ENCODE measurements at regions not wholly inside any gene's neighbourhood (a gene's known extent, or its start where the extent isn't known, plus 50 kb on each side); places are given as distances from the start of the nearest gene placed in this dataset.
"Not testable (repeated sequence)": the region's sequence is repeated elsewhere in the genome, so short reads cannot be mapped to it uniquely, and the experiment has no call there.

DNA sequence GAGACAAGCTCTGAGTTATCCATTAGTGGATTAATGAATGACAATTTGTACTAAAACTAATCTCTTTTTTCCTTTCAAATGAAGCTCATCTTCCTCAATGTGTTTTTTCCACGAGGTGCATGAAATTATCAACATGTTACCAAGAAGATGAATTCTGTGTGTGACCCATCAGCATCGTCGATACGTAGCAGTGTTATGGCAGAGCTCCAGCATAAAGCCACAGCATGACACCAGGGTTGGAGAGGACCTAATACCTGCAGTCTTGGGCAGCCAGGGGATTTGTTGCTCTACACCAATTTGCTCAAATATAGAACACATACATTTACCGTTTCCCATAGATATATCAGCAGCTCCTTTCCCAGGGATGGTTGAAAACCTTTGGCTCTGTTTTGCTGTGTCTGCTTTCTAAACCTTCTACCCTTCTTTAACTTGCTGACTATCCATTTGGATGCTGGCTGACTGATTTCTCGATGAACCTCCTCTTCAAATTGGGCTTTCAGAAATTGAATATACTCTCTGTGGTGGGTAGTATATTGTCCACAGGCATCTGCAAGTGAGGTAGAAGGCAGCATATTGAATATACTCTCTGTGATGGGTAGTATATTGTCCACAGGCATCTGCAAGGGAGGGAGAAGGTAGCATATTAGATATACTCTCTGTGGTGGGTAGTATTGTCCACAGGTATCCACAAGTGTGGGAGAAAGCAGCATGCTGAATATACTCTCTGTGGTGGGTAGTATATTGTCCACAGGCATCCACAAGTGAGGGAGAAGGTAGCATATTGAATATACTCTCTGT is 787.4 kb upstream of the TPTE start:
- H3K9me3 ChIP-seq (ENCODE audit: control insufficient read depth in 2 of 2, low read length in 2 of 2); H3K4me1 ChIP-seq (ENCODE audit: control insufficient read depth in 2 of 2, insufficient read depth in 2 of 2, low read length in 2 of 2); H3K9ac ChIP-seq (ENCODE audit: low read depth in 1 of 2, low read length in 2 of 2); H3K36me3 ChIP-seq (ENCODE audit: control insufficient read depth in 2 of 2, insufficient read depth in 2 of 2, low read length in 2 of 2); H3K4me3 ChIP-seq (ENCODE audit: low read length in 2 of 2); H3K27me3 ChIP-seq (ENCODE audit: control insufficient read depth in 2 of 2, insufficient read depth in 2 of 2, low read length in 2 of 2); H3K27ac ChIP-seq (ENCODE audit: low read depth in 2 of 2, low read length in 2 of 2): not testable (repeated sequence)

DNA sequence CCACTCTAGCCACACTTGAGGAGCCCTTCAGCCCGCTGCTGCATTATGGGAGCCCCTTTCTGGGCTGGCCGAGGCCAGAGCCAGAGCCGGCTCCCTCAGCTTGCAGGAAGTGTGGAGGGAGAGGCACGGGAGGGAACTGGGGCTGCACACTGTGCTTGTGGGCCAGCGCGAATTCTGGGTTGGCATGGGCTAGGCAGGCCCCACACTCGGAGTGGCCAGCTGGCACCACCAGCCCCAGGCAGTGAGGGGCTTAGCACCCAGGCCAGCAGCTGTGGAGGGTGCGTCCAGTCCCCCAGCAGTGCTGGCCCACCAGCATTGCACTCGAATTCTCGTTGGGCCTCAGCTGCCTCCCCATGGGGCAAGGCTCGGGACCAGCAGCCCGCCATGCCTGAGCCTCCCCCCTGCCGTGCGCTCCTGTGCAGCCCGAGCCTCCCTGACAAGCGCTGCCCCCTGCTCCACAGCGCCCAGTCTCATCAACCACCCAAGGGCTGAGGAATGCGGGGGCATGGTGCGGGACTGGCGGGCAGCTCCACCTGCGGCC is 785.9 kb upstream of the TPTE start:
- Histone ChIP-seq H3K36me3 (ENCODE audit: control insufficient read depth in 2 of 2, insufficient read depth in 2 of 2, low read length in 2 of 2) (no peaks in the 10 kb centered on the region), H3K4me3 (ENCODE audit: low read length in 2 of 2) (no peak overlapping the region), H3K4me1 (ENCODE audit: control insufficient read depth in 2 of 2, insufficient read depth in 2 of 2, low read length in 2 of 2) (no peaks in the 10 kb centered on the region), H3K9me3 (ENCODE audit: control insufficient read depth in 2 of 2, low read length in 2 of 2) (no peaks in the 10 kb centered on the region), H3K9ac (ENCODE audit: low read depth in 1 of 2, low read length in 2 of 2) (no peak overlapping the region), H3K27ac (ENCODE audit: low read depth in 2 of 2, low read length in 2 of 2) (no peak overlapping the region), H3K27me3 (ENCODE audit: control insufficient read depth in 2 of 2, insufficient read depth in 2 of 2, low read length in 2 of 2) (no peaks in the 10 kb centered on the region)

DNA sequence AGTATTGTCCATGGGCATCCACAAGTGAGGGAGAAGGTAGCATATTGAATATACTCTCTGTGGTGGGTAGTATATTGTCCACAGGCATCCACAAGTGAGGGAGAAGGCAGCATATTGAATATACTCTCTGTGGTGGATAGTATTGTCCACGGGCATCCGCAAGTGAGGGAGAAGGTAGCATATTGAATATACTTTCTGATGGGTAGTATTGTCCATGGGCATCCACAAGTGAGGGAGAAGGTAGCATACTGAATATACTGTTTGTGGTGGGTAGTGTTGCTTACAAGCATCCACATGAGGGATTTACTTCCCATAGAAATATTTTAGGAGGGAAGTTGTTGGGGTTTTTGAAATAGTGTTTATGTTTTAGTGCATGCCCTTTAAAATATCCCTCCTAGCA is 784.1 kb upstream of the TPTE start:
- H3K27ac ChIP-seq (ENCODE audit: low read depth in 2 of 2, low read length in 2 of 2); H3K9me3 ChIP-seq (ENCODE audit: control insufficient read depth in 2 of 2, low read length in 2 of 2); H3K9ac ChIP-seq (ENCODE audit: low read depth in 1 of 2, low read length in 2 of 2); H3K4me3 ChIP-seq (ENCODE audit: low read length in 2 of 2); H3K36me3 ChIP-seq (ENCODE audit: control insufficient read depth in 2 of 2, insufficient read depth in 2 of 2, low read length in 2 of 2); H3K27me3 ChIP-seq (ENCODE audit: control insufficient read depth in 2 of 2, insufficient read depth in 2 of 2, low read length in 2 of 2); H3K4me1 ChIP-seq (ENCODE audit: control insufficient read depth in 2 of 2, insufficient read depth in 2 of 2, low read length in 2 of 2): not testable (repeated sequence)

DNA sequence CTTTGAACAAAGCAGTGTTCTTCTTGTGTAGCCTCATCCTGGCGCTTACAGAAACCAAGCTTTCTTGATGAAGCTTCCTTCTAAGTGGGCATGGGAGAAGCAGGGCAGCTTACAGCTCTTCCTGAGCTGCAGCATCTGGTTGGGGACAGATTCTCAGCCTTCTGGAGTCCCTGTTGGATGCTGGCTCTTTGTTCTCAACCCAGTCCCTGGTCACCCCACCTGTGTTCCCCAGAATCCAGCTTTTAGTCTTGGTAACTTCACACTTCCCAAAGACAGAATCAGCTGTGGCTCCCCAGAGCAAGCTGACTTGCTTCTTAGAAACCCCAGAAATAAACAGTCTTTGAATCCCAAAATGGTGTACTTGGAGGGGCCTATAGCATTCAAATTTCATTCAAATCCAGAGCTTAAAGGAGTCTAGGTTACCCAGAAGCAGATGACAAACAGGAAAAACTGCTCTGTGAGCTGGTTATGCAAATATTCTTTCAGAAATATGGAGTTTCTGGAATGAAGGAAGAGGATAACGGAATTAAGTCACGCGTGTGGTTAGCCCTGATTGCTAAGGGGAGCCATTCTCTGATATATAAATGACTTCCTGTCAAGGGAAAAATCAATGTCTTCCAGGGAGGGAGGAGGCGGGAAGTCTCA is 783.4 kb upstream of the TPTE start:
- H3K27me3 ChIP-seq (ENCODE audit: control insufficient read depth in 2 of 2, insufficient read depth in 2 of 2, low read length in 2 of 2); H3K27ac ChIP-seq (ENCODE audit: low read depth in 2 of 2, low read length in 2 of 2); H3K9me3 ChIP-seq (ENCODE audit: control insufficient read depth in 2 of 2, low read length in 2 of 2); H3K4me1 ChIP-seq (ENCODE audit: control insufficient read depth in 2 of 2, insufficient read depth in 2 of 2, low read length in 2 of 2); H3K4me3 ChIP-seq (ENCODE audit: low read length in 2 of 2); H3K9ac ChIP-seq (ENCODE audit: low read depth in 1 of 2, low read length in 2 of 2); H3K36me3 ChIP-seq (ENCODE audit: control insufficient read depth in 2 of 2, insufficient read depth in 2 of 2, low read length in 2 of 2): not testable (repeated sequence)

DNA sequence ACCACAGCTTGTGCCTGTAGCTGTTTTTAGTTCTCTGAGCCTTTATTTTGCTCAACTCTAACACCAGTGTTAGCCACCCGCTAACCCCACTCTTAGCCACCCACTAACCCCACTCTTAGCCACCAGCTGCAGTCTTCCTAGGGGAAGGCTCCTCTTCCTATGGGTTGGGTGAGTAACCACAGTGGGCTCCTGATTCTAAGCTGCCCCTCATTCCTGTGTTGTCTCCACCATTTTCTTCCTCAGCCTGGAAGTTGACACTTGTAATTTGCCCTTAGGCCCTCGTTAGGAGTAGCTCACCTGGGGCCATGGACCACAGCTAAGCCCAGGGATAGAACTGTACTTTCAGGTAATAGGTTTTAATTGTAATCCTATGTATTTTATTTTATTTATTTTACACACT is 782.9 kb upstream of the TPTE start:
- Histone ChIP-seq H3K4me1 (ENCODE audit: control insufficient read depth in 2 of 2, insufficient read depth in 2 of 2, low read length in 2 of 2) (no peaks in the 10 kb centered on the region), H3K9me3 (ENCODE audit: control insufficient read depth in 2 of 2, low read length in 2 of 2) (peaks cover 0 to 5% of the 10 kb centered on the region in 2 donors), H3K9ac (ENCODE audit: low read depth in 1 of 2, low read length in 2 of 2) (no peak overlapping the region), H3K27me3 (ENCODE audit: control insufficient read depth in 2 of 2, insufficient read depth in 2 of 2, low read length in 2 of 2) (no peaks in the 10 kb centered on the region), H3K4me3 (ENCODE audit: low read length in 2 of 2) (no peak overlapping the region), H3K36me3 (ENCODE audit: control insufficient read depth in 2 of 2, insufficient read depth in 2 of 2, low read length in 2 of 2) (no peaks in the 10 kb centered on the region), H3K27ac (ENCODE audit: low read depth in 2 of 2, low read length in 2 of 2) (no peak overlapping the region)

DNA sequence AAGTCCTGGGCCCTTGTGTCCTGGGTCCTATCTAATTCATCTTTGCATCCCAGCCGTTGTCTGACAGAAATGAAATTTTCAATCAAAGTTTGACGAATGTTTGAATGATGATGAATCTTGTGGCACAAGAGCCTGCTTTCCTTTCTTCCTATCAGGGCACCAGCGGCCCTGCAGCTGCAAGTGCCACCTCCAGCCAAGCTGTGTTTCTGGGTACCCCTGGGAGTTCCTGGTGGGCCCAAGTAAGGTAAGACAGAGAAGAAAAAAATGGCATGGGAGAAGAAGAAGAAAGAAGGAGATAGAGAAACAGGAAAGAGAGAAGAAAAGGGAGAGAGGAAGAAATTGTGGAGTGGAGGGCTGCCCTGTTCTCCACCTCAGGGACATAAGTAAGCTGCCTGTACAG is 782.1 kb upstream of the TPTE start:
- Histone ChIP-seq H3K36me3 (ENCODE audit: control insufficient read depth in 2 of 2, insufficient read depth in 2 of 2, low read length in 2 of 2) (no peaks in the 10 kb centered on the region), H3K4me1 (ENCODE audit: control insufficient read depth in 2 of 2, insufficient read depth in 2 of 2, low read length in 2 of 2) (no peaks in the 10 kb centered on the region), H3K9ac (ENCODE audit: low read depth in 1 of 2, low read length in 2 of 2) (no peak overlapping the region), H3K27ac (ENCODE audit: low read depth in 2 of 2, low read length in 2 of 2) (no peak overlapping the region), H3K4me3 (ENCODE audit: low read length in 2 of 2) (no peak overlapping the region), H3K9me3 (ENCODE audit: control insufficient read depth in 2 of 2, low read length in 2 of 2) (peaks cover 0 to 7% of the 10 kb centered on the region in 2 donors), H3K27me3 (ENCODE audit: control insufficient read depth in 2 of 2, insufficient read depth in 2 of 2, low read length in 2 of 2) (no peaks in the 10 kb centered on the region)

DNA sequence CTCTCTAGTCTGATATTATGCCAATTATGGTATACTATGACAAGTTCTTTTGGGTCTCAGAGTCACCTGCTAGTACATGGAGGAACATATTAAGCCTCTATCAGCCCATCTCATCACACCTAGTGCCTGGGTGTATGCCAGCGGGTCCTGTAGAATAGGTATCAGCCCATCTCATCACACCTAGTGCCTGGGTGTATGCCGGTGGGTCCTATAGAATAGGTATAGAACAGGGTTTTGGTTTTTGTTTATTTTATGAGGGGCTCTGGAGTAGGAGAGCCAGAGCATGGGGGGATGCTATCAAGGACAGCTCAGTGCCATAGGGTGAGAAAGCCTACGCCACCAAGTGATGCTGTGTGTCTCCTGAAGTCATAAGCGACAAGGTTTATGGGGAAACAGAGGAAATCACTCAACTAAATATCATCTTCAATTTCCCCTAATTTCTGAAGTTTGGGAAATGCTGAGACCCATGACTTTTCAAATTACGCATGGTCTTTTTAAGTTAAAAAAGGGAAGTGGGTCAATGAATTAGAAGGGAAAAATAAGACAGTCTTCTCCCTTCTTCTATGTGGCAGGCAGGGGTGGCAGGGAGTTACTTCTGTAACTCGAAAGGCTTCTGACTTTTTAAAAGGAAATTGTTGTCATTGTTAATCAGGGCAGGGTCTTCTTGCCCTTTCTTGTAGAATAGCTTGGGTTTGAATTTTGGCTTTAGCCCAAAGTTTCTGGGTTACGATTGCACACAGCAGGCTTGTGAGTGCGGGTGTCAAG is 781.0 kb upstream of the TPTE start:
- not testable (repeated sequence) for H3K27ac ChIP-seq (ENCODE audit: low read depth in 2 of 2, low read length in 2 of 2); H3K27me3 ChIP-seq (ENCODE audit: control insufficient read depth in 2 of 2, insufficient read depth in 2 of 2, low read length in 2 of 2); H3K4me1 ChIP-seq (ENCODE audit: control insufficient read depth in 2 of 2, insufficient read depth in 2 of 2, low read length in 2 of 2); H3K9ac ChIP-seq (ENCODE audit: low read depth in 1 of 2, low read length in 2 of 2); H3K4me3 ChIP-seq (ENCODE audit: low read length in 2 of 2); H3K9me3 ChIP-seq (ENCODE audit: control insufficient read depth in 2 of 2, low read length in 2 of 2); H3K36me3 ChIP-seq (ENCODE audit: control insufficient read depth in 2 of 2, insufficient read depth in 2 of 2, low read length in 2 of 2)

DNA sequence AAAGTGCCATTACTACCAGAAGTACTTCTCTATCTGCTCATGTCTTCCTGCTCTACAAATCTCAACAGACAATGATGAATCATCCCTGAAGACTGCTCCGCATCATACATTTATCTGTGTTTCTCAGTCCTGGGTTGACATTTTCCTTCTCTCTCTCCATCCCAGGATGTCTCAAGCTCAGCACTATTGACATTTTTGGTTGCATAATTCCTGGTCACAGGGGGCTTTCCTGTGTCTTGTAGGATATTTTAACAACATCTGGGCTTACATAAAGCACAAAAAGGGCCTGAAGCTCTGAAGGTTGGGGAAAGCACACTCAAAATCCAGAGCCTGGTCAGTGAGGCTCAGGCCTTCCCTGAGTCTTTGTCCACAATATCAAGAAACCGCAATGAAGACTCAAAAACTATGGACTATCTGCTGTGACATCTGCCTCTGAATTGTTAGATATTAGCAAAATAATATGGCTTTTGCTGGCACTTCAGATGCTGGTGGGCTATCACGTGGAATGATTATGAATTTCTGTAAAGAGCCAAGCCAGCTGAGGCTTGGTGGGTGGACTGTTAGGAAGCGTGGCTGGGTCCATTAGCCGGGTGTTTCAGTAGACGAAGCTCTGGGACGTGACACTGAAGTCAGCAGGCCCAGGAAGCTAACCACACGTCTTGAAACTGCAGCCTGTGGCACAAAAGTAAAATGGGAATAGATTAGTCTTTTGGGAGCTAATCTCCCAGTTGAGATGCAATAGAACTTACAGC is 780.2 kb upstream of the TPTE start:
- not testable (repeated sequence) for H3K27ac ChIP-seq (ENCODE audit: low read depth in 2 of 2, low read length in 2 of 2); H3K36me3 ChIP-seq (ENCODE audit: control insufficient read depth in 2 of 2, insufficient read depth in 2 of 2, low read length in 2 of 2); H3K4me3 ChIP-seq (ENCODE audit: low read length in 2 of 2); H3K9me3 ChIP-seq (ENCODE audit: control insufficient read depth in 2 of 2, low read length in 2 of 2); H3K27me3 ChIP-seq (ENCODE audit: control insufficient read depth in 2 of 2, insufficient read depth in 2 of 2, low read length in 2 of 2); H3K9ac ChIP-seq (ENCODE audit: low read depth in 1 of 2, low read length in 2 of 2); H3K4me1 ChIP-seq (ENCODE audit: control insufficient read depth in 2 of 2, insufficient read depth in 2 of 2, low read length in 2 of 2)

DNA sequence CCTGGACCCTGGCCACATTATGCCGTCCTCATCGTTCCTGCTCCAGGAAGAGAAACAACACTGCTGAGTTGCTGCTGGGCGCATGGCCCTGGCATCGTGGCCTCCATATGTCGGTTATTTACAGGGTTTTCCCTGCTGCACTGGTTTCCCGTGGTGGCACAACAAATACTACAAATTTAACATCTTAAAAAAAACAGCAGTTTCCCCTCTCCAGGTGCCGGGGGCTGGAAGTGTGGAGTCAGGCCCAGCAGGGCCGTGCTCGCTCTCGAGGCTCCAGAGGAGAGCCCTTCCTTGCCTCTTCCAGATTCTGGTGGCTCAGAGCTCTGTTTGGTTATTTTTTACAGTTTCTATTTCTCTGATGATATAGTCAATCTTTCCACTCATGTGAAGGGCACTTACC is 777.8 kb upstream of the TPTE start:
- H3K4me1 ChIP-seq (ENCODE audit: control insufficient read depth in 2 of 2, insufficient read depth in 2 of 2, low read length in 2 of 2); H3K27ac ChIP-seq (ENCODE audit: low read depth in 2 of 2, low read length in 2 of 2); H3K36me3 ChIP-seq (ENCODE audit: control insufficient read depth in 2 of 2, insufficient read depth in 2 of 2, low read length in 2 of 2); H3K4me3 ChIP-seq (ENCODE audit: low read length in 2 of 2); H3K9ac ChIP-seq (ENCODE audit: low read depth in 1 of 2, low read length in 2 of 2); H3K27me3 ChIP-seq (ENCODE audit: control insufficient read depth in 2 of 2, insufficient read depth in 2 of 2, low read length in 2 of 2); H3K9me3 ChIP-seq (ENCODE audit: control insufficient read depth in 2 of 2, low read length in 2 of 2): not testable (repeated sequence)

DNA sequence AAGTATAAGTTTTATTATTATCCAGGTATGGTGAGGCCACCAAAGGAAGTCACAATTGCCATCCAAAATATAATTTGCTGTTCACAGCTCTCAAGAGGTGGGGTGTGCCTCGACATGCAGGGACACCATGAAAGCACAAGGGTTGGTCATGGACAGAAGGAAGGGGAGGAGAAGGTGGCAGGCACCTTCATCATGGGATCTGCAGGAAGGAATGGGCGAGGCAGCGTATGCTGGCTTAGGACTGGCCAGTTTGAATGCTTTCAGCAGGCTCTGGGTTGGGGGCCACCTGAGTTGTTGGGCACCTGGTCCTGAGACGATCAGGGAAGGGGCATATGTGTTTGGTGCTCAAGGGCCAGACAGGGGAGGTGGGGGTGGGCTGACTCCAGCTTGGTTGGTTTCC is 777.2 kb upstream of the TPTE start:
- not testable (repeated sequence) for H3K27me3 ChIP-seq (ENCODE audit: control insufficient read depth in 2 of 2, insufficient read depth in 2 of 2, low read length in 2 of 2); H3K4me3 ChIP-seq (ENCODE audit: low read length in 2 of 2); H3K9ac ChIP-seq (ENCODE audit: low read depth in 1 of 2, low read length in 2 of 2); H3K36me3 ChIP-seq (ENCODE audit: control insufficient read depth in 2 of 2, insufficient read depth in 2 of 2, low read length in 2 of 2); H3K9me3 ChIP-seq (ENCODE audit: control insufficient read depth in 2 of 2, low read length in 2 of 2); H3K27ac ChIP-seq (ENCODE audit: low read depth in 2 of 2, low read length in 2 of 2); H3K4me1 ChIP-seq (ENCODE audit: control insufficient read depth in 2 of 2, insufficient read depth in 2 of 2, low read length in 2 of 2)

All from mucosa of rectum (tissue), 2 donors.